IPS-15b (cell line): ENCODE measurements at regions not wholly inside any gene's neighbourhood (a gene's known extent, or its start where the extent isn't known, plus 50 kb on each side); places are given as distances from the start of the nearest gene placed in this dataset.

Source experiments
- H3K27me3 ChIP-seq: one replicate; pipeline ENCODE4 v1.6.1; 2013; ENCODE audit warnings: low read length; ENCODE audit not compliant: control insufficient read depth, insufficient read depth
- H3K36me3 ChIP-seq: one replicate; pipeline ENCODE4 v1.6.1; 2013; ENCODE audit warnings: low read length; ENCODE audit not compliant: control insufficient read depth, insufficient read depth
- H3K4me1 ChIP-seq: one replicate; pipeline ENCODE4 v1.6.1; 2013; ENCODE audit warnings: mild to moderate bottlenecking, low read length; ENCODE audit not compliant: control insufficient read depth, insufficient read depth
- H3K4me3 ChIP-seq: one replicate; pipeline ENCODE4 v1.5.1; 2013; ENCODE audit warnings: low read depth, low read length
- H3K9ac ChIP-seq: one replicate; pipeline ENCODE4 v1.6.1; 2013; ENCODE audit warnings: low read depth, mild to moderate bottlenecking, low read length
- H3K9me3 ChIP-seq: one replicate; pipeline ENCODE4 v1.6.1; 2013; ENCODE audit warnings: mild to moderate bottlenecking, low read length; ENCODE audit not compliant: control insufficient read depth, insufficient read depth

DNA sequence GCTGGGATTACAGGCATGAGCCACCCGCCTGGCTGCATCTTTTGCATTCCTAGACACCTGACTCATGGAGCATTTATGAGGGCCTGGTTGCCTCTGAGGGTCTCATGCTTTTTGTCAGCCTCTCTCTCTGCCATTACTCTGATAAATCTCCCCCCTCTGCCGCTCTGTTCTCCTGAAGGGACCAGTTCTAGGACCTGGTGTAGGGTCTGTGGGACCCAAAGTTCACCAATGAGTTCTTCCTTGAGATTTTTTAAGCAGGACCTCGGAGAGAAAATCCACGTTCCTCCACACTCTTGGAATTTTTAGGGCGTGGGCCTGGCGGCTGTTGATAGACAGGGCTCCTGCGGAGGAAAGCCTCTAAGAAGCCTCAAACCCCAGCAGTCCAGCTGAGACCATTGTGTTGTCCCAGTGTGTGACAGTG lies 91.9 kb upstream of the ERRFI1 start:
- Histone ChIP-seq H3K27me3 (no peaks in the 10 kb centered on the region), H3K36me3 (no peaks in the 10 kb centered on the region), H3K9ac (no peak overlapping the region), H3K9me3 (no peaks in the 10 kb centered on the region), H3K4me1 (peaks cover 4% of the 10 kb centered on the region), H3K4me3 (no peak overlapping the region)

DNA sequence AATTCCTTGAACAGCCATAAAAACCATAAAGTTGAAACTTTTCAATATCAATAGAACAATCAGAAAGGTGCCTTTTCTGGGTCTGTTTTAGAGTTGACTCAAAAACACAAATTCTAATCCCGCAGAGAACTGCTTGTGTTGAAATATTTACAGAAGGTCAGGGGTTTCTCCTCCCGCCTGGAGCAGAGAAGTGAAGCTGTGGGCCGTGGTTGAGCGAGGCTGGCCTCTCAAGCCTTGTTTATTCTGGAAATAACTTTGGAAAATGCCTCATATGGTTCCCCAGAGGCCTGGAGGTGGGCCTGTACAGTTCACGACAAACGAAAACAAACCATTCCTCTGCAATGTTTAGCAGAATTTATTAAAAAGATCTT lies 90.8 kb upstream of the ERRFI1 start:
- peaks cover 4% of the 10 kb centered on the region for H3K4me1 ChIP-seq
- no peak overlapping the region for H3K9ac ChIP-seq
- H3K36me3 ChIP-seq: no peaks in the 10 kb centered on the region
- H3K9me3 ChIP-seq: no peaks in the 10 kb centered on the region
- no peaks in the 10 kb centered on the region for H3K27me3 ChIP-seq
- H3K4me3 ChIP-seq: no peak overlapping the region

DNA sequence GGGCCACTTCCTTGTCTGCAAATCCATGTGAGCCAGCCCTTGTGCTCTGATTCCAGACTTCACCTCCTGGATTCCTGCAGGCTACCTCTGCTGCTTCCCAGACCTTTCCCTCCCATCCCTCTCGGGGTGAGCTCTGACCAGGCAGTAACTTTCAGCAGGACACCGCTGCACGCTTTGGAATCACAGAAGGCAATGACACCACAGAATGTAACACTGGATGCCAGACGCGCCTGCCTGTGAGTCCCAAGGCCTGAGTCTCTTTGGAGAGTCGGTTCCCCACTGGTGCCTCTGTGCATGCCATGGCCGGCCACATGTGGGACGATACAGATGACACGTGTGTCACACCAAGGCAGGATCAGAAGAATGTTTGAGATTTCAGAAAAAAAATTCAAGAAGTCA lies 89.7 kb upstream of the ERRFI1 start:
- H3K36me3 ChIP-seq: no peaks in the 10 kb centered on the region
- H3K27me3 ChIP-seq: no peaks in the 10 kb centered on the region
- no peak overlapping the region for H3K9ac ChIP-seq
- no peak overlapping the region for H3K4me3 ChIP-seq
- H3K9me3 ChIP-seq: no peaks in the 10 kb centered on the region
- H3K4me1 ChIP-seq: peaks cover 3% of the 10 kb centered on the region

DNA sequence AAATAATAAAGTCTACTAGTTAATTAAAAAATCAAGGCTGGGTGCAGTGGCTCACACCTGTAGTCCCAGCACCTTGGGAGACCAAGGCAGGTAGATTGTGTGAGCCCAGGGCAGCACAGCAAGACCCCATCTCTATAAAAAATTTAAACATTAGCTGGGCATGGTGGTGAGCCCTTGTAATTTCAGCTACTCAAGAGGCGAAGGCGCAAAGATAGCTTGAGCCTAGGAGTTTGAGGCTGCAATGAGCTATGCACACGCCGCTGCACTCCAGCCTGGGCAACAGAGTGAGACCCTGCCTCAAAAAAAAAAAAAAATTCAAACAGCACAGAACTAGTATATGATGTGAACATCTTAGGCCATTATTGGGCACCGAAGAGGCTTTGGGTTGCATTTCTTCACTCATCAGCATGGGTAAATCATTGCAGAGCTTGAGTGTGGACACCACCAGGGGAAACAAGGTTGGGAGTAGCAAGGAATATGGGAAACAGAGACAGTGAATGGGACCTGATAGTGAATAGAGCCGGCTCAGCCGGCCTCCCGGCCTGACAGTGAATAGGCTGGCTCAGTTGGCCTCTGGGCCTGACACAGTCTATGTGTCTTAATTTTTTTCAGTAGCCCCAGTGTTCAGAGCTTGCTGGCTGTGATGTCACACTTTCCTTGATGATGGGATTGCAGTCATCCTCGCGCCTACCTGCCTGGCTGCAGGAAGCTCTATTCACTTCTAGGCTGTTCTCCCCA lies 89.1 kb upstream of the ERRFI1 start:
- no peak overlapping the region for H3K4me3 ChIP-seq
- no peaks in the 10 kb centered on the region for H3K27me3 ChIP-seq
- H3K9me3 ChIP-seq: no peaks in the 10 kb centered on the region
- H3K9ac ChIP-seq: no peak overlapping the region
- H3K36me3 ChIP-seq: no peaks in the 10 kb centered on the region
- no peaks in the 10 kb centered on the region for H3K4me1 ChIP-seq

DNA sequence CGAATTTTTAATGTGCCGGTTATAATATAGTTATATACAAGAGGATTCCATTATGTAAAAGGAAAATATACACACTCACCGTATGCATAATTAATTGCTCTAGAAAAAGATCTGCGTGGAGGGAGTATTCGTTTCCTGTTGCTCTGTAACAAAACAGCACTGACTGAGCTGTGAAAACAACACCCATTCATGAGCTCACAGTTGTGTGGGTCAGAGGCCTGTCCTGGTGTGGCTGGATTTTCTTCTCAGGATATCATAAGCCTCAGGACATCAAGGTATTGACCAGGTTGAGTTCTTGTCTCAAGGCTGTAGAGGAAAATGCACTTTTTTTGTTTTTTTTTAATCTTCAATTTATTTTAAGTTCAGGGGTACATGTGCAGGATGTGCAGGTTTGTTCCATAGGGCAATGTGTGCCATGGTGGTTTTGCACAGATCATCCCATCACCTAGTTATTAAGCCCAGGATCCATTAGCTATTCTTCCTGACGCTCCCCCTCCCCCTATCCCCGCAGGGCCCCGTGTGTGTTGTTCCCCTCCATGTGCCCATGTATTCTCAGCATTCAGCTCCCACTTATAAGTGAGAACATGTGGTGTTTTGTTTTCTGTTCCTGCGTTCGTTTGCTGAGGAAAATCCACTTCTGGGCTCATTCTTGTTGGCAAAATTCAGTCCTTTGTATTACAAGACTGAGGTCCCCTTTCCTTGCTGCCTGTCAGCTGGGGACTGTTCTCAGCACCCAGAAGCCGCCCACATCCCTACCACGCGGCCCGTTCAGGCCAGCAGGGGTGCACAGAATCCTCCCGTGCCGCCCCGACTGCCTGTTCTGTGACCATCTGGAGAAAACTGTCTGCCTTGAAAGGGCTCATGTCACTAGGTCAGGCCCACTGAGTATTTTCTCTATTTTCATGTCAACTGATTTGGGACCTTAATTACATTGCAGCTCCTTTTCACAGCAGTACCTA lies 87.4 kb upstream of the ERRFI1 start:
- Histone ChIP-seq H3K9me3 (no peaks in the 10 kb centered on the region), H3K4me1 (no peaks in the 10 kb centered on the region), H3K36me3 (no peaks in the 10 kb centered on the region), H3K4me3 (no peak overlapping the region), H3K9ac (no peak overlapping the region), H3K27me3 (no peaks in the 10 kb centered on the region)

DNA sequence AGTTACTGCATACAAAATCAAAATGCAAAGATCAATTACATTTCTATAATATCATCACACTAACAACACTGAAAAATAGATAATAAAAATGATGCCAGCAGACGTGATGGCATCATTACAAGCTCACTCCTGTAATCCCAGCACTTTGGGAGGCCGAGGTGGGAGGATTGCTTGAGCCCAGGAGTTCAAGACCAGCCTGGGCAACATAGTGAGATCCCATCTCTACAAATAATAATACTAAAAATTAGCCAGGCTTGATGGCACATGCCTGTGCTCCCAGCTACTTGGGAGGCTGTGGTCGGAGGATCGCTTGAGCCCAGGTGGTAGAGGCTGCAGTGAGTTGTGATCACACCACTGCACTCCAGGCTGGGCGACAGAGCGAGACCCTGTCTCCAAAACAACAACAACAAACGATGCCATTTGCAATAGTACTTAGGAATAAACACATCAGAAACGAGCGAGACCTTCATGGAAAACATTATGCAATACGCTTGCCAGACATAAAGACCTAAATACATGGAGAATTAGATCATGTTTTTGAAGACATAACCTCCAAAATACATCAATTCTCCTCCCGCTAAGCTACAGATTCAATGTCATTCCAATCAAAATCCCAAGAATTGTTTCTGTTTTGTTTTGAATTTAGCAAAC lies 86.6 kb upstream of the ERRFI1 start:
- H3K36me3 ChIP-seq: no peaks in the 10 kb centered on the region
- H3K9ac ChIP-seq: no peak overlapping the region
- no peaks in the 10 kb centered on the region for H3K27me3 ChIP-seq
- H3K9me3 ChIP-seq: no peaks in the 10 kb centered on the region
- no peak overlapping the region for H3K4me3 ChIP-seq
- no peaks in the 10 kb centered on the region for H3K4me1 ChIP-seq

DNA sequence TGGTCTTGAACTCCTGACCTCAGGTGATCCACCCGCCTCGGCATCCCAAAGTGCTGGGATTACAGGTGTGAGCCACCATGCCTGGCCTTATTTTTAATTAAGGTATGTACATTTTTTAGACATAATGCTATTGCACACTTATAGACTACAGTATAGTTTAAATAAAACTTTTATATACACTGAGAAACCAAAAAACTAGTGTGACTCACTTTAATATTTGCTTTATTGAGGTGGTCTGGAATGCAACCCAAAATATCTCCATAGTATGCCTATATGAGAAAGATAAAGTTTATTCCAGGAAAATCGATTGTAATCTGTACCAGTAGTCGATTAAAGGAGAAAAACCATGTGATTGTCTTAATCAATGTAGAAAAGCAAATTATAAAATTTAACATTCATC lies 85.5 kb upstream of the ERRFI1 start:
- H3K4me3 ChIP-seq: no peak overlapping the region
- no peak overlapping the region for H3K9ac ChIP-seq
- H3K9me3 ChIP-seq: no peaks in the 10 kb centered on the region
- no peaks in the 10 kb centered on the region for H3K4me1 ChIP-seq
- no peaks in the 10 kb centered on the region for H3K27me3 ChIP-seq
- H3K36me3 ChIP-seq: no peaks in the 10 kb centered on the region

DNA sequence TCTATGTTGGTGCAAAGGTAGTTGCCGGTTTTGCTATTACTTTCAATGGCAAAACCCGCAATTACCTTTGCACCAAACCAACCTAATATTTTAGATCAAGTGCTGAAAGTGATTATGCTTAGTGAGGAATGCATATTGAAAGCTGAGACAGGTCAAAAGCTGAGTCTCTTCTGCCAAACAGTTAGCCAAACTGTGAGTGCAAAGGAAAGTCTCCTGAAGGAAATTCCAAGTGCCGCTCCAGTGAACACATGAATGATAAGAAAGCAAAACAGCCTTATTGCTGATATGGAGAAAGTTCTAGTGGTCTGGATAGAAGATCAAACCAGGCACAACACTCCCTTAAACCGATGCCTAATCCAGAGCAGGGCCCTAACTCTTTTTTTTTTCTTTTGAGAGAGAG lies 83.1 kb upstream of the ERRFI1 start:
- H3K9me3 ChIP-seq: no peaks in the 10 kb centered on the region
- no peaks in the 10 kb centered on the region for H3K4me1 ChIP-seq
- no peaks in the 10 kb centered on the region for H3K27me3 ChIP-seq
- H3K4me3 ChIP-seq: no peak overlapping the region
- H3K36me3 ChIP-seq: no peaks in the 10 kb centered on the region
- no peak overlapping the region for H3K9ac ChIP-seq

DNA sequence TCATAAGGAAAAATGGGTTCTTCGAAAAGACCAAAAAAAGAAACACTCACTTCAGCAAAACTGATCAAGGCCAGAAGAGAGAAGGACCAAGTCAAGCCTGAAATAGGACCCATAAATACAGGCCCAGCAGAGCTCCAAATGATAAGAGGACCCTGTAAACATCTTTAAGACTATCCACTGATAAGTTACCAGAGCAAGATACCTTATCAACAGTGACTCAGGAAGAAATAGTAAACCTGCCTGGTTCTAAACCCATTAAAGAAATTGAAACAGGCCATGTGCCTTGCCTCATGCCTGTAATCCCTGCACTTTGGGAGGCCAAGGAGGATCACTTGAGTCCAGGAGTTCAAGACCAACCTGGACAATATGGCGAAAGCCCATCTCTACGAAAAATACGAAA lies 81.8 kb upstream of the ERRFI1 start:
- Histone ChIP-seq H3K27me3 (no peaks in the 10 kb centered on the region), H3K9me3 (no peaks in the 10 kb centered on the region), H3K4me1 (no peaks in the 10 kb centered on the region), H3K9ac (no peak overlapping the region), H3K4me3 (no peak overlapping the region), H3K36me3 (no peaks in the 10 kb centered on the region)

DNA sequence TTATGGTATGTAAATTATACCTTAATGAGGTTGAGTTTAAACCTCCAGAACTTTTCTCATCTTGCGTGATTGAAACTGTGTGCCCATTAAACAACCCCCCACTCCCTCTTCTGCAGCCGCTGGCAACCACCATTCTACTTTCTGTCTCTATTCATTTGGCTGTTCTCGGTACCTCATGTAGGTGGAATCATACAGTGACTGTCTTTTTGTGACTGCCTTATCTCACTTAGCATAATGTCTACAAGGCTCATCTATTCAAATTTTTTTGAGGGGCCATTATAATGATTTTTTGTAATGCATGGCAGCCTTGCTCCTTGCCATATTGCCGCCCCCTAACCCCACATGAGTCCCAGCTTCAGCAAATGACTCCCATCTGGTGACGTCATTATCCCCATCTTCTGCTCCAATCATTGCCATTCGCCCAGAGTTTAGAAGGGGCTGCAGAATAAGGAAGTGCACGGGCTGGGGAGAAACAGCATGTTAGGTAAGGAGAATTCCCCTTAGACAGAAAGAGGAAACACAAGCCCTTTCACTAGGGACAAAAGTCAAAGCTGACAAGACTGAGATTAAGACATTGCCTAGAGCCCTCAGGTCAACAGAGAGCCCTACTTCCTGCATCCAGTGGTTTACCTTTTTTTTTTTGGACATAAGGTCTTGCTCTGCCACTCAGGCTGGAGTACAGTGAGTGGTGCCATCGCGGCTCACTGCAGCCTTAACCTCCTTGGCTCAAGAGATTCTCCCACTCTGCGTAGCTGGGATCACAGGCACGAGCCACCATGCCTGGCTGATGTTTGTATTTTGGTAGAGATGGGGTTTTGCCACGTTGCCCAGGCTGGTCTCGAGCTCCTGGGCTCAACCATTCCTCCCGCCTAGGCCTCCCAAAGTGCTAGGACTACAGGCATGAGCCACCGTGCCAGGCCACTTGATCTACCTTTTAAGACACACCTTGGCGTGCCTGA lies 78.4 kb upstream of the ERRFI1 start:
- H3K36me3 ChIP-seq: no peaks in the 10 kb centered on the region
- no peaks in the 10 kb centered on the region for H3K27me3 ChIP-seq

DNA sequence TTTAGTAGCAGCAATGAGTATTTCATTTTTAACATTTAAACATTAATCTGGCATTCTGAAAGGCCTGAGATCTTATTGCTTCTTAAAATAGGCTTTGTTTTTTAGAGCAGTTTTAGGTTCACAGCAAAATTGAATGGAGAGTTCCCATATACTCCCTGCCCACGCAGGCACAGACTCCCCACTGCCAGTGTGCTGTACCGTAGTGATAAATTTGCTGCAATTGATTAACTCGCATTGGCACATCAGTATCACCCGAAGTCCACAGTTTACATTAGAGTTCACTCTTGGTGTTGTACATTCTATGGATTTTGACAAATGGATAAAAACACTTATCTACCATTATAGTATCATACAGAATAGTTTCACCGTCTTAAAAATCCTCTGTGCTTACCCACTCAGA lies 71.8 kb upstream of the ERRFI1 start:
- H3K36me3 ChIP-seq: no peaks in the 10 kb centered on the region
- no peaks in the 10 kb centered on the region for H3K4me1 ChIP-seq
- no peak overlapping the region for H3K4me3 ChIP-seq
- H3K9ac ChIP-seq: no peak overlapping the region
- no peaks in the 10 kb centered on the region for H3K27me3 ChIP-seq
- H3K9me3 ChIP-seq: no peaks in the 10 kb centered on the region

More for the DNA sequence above, 78.4 kb upstream of the ERRFI1 start:
- Histone ChIP-seq H3K4me3 (no peak overlapping the region), H3K4me1 (no peaks in the 10 kb centered on the region), H3K9ac (no peak overlapping the region), H3K9me3 (no peaks in the 10 kb centered on the region)
